ENCODE measurements at regions not wholly inside any gene's neighbourhood (a gene's known extent, or its start where the extent isn't known, plus 50 kb on each side); places are given as distances from the start of the nearest gene placed in this dataset.

DNA sequence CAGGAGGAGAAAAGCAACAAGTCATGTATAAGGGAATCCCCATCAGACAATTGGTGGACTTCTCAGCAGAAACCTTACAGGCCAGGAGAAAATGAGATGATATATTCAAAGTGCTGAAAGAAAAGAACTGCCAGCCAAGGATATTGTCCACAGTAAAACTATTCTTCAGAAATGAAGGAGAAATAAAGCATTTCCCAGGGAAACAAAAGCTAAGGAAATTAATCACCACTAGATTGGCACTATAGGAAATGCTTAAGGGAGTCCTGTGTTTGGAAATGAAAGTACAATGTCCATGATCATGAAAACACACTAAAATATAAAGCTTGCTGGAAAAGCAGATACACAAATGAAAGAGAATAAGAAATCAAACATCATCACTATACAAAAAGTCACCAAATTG lies 282.0 kb downstream of the BLID start:
- Mint-ChIP-seq H3K27me3 (no peaks in the 10 kb centered on the region), H3K9me3 (peaks cover 20% of the 10 kb centered on the region), H3K4me1 (ENCODE audit: low read depth in 2 of 2) (no peaks in the 10 kb centered on the region), H3K27ac (no peak overlapping the region), H3K36me3 (peaks cover 37% of the 10 kb centered on the region), H3K4me3 (no peak overlapping the region)
- no peak for ATAC-seq
- DNase-seq (ENCODE audit: low spot score) = no peak

DNA sequence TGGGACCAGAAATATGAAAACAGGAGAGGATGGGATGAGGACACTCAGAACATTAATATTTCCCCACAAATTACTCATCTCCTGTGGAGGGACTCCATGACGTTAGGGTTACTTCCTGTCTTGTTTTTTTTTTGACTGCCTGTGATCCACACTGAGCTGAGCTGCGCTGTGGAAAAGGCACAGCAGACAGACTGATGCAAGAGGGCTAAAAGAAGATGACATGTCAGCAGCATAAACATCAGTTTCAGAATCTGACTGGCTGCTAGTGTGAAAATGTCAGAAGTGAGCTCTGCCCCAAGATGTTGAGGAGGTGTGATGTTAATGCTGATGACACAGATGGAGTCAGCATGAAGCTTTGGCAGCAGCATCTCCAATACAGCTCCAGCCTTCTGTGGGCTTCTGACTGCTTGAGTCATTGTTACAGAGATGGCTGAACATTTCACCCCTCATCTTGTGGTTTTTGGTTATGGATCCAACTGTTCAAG lies 286.8 kb downstream of the BLID start:
- ATAC-seq = peak; percentile 56 to 69

DNA sequence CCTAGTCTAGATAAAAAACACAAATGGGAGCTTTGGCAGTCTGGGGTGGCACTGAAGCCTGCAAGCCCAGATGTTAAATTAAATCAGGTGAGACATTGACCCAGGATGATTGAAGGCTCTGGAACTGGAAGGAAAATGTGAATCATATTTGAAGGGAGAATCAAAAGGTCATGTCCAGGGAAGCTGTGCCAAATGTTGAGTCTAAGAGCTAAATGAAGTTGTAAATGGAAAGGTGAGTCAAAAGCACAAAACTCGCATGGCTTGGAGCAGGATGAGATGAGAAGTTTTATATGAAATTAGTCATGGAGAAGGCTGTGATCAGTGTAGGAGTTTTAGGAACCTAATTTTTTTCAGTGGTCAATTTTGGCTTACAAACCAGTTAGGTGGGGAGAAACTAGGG lies 301.1 kb downstream of the BLID start:
- no peak overlapping the region for H3K27ac Mint-ChIP-seq

More for the DNA sequence above, 286.8 kb downstream of the BLID start:
- H3K36me3 Mint-ChIP-seq = peaks cover 24% of the 10 kb centered on the region
- no peak for DNase-seq (ENCODE audit: low spot score)
- H3K27me3 Mint-ChIP-seq = no peaks in the 10 kb centered on the region
- H3K4me1 Mint-ChIP-seq (ENCODE audit: low read depth in 2 of 2) = no peaks in the 10 kb centered on the region
- H3K4me3 Mint-ChIP-seq = no peak overlapping the region
- peaks cover 13% of the 10 kb centered on the region for H3K9me3 Mint-ChIP-seq
- no peak overlapping the region for H3K27ac Mint-ChIP-seq

DNA sequence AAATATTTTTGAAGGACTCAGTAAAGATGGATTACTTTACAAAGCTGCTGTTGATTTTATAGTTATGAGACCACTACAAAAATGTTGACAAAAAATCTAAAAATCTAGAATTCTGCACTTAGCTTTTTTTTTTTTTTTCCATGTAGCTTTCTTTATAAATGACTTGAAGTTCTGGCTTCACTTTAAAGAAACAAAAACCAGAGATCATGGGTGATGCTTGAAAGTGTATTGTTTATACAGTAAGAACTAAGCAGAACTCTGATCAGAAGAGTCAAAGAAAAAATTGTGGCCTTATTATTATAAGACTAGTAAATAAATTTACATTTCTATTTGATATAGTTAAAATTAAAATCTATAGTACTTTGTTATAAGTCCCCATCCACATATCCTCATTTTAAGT lies 301.7 kb downstream of the BLID start:
- DNase-seq (ENCODE audit: low spot score) = no peak
- Mint-ChIP-seq H3K27ac (no peak overlapping the region), H3K36me3 (peaks cover 19% of the 10 kb centered on the region), H3K4me1 (ENCODE audit: low read depth in 2 of 2) (no peaks in the 10 kb centered on the region), H3K27me3 (no peaks in the 10 kb centered on the region), H3K9me3 (peaks cover 18% of the 10 kb centered on the region), H3K4me3 (no peak overlapping the region)
- ATAC-seq = no peak

More for the DNA sequence above, 301.1 kb downstream of the BLID start:
- no peak overlapping the region for H3K4me3 Mint-ChIP-seq
- H3K9me3 Mint-ChIP-seq = peaks cover 18% of the 10 kb centered on the region
- no peak for ATAC-seq
- no peak for DNase-seq (ENCODE audit: low spot score)
- no peaks in the 10 kb centered on the region for H3K4me1 Mint-ChIP-seq (ENCODE audit: low read depth in 2 of 2)
- peaks cover 25% of the 10 kb centered on the region for H3K36me3 Mint-ChIP-seq
- H3K27me3 Mint-ChIP-seq = no peaks in the 10 kb centered on the region

DNA sequence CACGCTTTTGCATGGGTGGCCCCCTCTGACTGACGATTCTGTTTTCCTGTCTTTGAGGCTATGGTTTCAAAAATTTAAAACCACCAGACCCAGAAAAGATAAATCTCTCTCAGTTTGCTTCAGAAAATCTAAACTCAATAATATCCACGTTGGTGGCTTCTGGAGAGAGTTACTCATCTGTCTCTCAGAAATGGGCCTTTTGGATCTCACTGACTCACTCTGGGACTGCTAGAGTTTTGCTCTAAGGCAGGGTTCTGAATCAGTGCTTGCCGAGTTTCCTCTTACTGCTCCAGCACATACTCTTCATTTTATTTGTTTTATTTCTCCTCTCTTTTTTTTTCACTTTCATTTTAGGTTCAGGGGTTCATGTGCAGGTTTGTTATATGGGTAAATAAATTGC lies 305.7 kb downstream of the BLID start:
- no peak for DNase-seq (ENCODE audit: low spot score)
- no peak for ATAC-seq
- Mint-ChIP-seq H3K27ac (no peak overlapping the region), H3K4me1 (ENCODE audit: low read depth in 2 of 2) (no peaks in the 10 kb centered on the region), H3K4me3 (no peak overlapping the region), H3K36me3 (peaks cover 18% of the 10 kb centered on the region), H3K9me3 (peaks cover 16% of the 10 kb centered on the region), H3K27me3 (no peaks in the 10 kb centered on the region)

DNA sequence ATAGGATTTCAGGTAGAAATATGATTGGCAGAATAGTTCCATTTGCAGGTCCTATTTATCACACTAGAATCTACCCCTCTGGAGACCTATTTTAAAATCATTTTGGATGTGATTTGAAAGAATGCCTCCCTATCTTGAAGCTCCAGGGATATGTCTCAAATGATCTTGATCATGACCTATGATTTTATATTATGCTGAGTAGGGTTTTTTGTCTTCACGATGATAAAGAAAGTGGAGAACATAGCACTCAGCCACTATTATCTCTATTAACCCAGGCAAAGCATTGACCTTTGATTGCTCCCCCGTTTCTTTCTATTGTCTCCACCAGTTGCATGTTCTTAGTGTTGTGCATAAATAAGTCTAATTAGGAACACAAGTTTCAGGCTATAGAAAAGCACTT lies 307.9 kb downstream of the BLID start:
- H3K4me1 Mint-ChIP-seq (ENCODE audit: low read depth in 2 of 2) = no peaks in the 10 kb centered on the region
- DNase-seq (ENCODE audit: low spot score) = no peak
- peaks cover 10% of the 10 kb centered on the region for H3K9me3 Mint-ChIP-seq
- no peak for ATAC-seq
- no peak overlapping the region for H3K27ac Mint-ChIP-seq
- no peaks in the 10 kb centered on the region for H3K27me3 Mint-ChIP-seq
- peaks cover 14% of the 10 kb centered on the region for H3K36me3 Mint-ChIP-seq
- H3K4me3 Mint-ChIP-seq = no peak overlapping the region

DNA sequence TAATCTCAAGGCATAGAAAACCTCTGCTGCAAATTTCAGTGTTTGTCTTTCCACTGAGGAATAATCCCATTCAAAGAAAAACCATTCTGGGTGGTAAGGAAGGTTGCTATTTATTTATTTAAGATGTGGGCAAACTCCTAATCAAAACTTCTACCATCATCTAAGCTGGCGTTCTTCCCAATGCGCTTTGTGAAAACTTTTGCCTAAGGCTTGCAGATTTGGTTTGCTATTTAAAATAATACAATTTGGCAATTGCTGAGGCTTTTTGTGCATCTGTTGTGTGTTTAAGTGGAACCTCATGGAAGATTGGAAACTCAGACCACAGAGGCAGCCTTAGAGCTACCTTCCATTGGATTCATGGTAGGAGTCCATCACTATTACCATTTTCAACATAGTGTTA lies 309.0 kb downstream of the BLID start:
- peaks cover 5% of the 10 kb centered on the region for H3K9me3 Mint-ChIP-seq
- H3K27me3 Mint-ChIP-seq = no peaks in the 10 kb centered on the region

DNA sequence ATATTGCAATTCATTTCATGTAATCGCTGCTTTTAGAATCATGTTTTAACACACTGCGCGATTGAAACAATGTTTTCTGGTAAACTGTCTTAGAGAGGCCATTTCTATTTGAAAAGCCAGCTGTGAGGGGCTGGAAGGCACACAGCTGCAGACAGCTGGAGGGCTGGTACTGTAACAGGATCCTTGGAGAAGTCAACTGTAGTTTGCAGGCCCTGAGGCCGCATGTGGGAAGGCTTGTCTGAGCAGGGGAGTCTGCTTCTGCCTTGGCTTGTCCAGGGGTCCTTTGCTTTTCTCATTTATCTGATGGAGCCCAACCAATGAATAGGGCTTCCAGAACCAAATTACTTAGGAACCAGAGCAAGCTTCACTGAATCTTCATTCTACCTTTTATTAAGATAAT lies 313.5 kb downstream of the BLID start:
- no peak overlapping the region for H3K27ac Mint-ChIP-seq
- ATAC-seq = no peak
- peaks cover 3% of the 10 kb centered on the region for H3K9me3 Mint-ChIP-seq
- H3K27me3 Mint-ChIP-seq = no peaks in the 10 kb centered on the region
- DNase-seq (ENCODE audit: low spot score) = no peak
- H3K36me3 Mint-ChIP-seq = no peaks in the 10 kb centered on the region
- no peaks in the 10 kb centered on the region for H3K4me1 Mint-ChIP-seq (ENCODE audit: low read depth in 2 of 2)
- H3K4me3 Mint-ChIP-seq = no peak overlapping the region

More for the DNA sequence above, 309.0 kb downstream of the BLID start:
- Mint-ChIP-seq H3K27ac (no peak overlapping the region), H3K4me1 (ENCODE audit: low read depth in 2 of 2) (no peaks in the 10 kb centered on the region), H3K36me3 (peaks cover 7% of the 10 kb centered on the region), H3K4me3 (no peak overlapping the region)
- DNase-seq (ENCODE audit: low spot score) (no peak), ATAC-seq (no peak)

DNA sequence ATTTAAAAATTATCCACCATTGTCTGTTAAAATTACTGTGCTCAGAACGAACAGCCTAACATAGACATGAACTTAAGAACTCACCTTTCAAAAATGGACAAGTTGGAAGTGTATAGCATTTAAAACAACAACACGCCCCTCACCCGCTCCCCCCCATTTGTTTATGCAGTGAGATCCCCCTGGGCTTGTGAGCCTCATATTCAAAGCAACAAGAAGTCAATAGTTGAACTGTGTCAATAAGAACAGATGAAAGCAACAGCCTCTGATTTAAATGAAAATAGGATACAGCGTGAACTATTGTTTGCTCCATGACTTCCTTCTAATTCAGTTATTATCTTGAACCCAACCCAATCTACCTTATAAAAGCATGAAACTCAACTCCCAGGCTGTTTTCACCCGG lies 314.2 kb downstream of the BLID start:
- Mint-ChIP-seq H3K9me3 (peaks cover 3% of the 10 kb centered on the region), H3K36me3 (no peaks in the 10 kb centered on the region), H3K4me3 (no peak overlapping the region), H3K4me1 (ENCODE audit: low read depth in 2 of 2) (no peaks in the 10 kb centered on the region), H3K27me3 (no peaks in the 10 kb centered on the region), H3K27ac (no peak overlapping the region)
- ATAC-seq (no peak), DNase-seq (ENCODE audit: low spot score) (no peak)

DNA sequence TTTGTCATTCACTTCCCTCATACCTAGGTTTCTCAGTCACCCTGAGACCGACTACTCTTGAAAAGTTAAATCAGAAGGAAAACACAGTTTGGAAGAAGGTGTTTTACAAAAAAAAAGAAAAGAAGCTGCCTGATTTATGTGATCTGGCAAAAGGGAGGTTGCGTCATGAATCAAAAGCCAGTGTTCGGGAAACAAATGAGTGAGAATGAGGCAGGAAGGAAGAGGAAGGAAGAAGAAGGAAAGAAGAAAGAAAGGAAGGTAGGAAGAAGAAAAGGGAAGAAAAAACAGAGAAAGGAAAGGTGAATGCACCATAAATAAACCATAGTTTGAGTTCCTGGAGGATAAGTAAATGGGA lies 314.6 kb downstream of the BLID start:
- peaks cover 3% of the 10 kb centered on the region for H3K9me3 Mint-ChIP-seq
- no peak overlapping the region for H3K27ac Mint-ChIP-seq
- no peak overlapping the region for H3K4me3 Mint-ChIP-seq
- ATAC-seq (no peak), DNase-seq (ENCODE audit: low spot score) (no peak)
- no peaks in the 10 kb centered on the region for H3K36me3 Mint-ChIP-seq
- no peaks in the 10 kb centered on the region for H3K27me3 Mint-ChIP-seq
- H3K4me1 Mint-ChIP-seq (ENCODE audit: low read depth in 2 of 2) = no peaks in the 10 kb centered on the region

DNA sequence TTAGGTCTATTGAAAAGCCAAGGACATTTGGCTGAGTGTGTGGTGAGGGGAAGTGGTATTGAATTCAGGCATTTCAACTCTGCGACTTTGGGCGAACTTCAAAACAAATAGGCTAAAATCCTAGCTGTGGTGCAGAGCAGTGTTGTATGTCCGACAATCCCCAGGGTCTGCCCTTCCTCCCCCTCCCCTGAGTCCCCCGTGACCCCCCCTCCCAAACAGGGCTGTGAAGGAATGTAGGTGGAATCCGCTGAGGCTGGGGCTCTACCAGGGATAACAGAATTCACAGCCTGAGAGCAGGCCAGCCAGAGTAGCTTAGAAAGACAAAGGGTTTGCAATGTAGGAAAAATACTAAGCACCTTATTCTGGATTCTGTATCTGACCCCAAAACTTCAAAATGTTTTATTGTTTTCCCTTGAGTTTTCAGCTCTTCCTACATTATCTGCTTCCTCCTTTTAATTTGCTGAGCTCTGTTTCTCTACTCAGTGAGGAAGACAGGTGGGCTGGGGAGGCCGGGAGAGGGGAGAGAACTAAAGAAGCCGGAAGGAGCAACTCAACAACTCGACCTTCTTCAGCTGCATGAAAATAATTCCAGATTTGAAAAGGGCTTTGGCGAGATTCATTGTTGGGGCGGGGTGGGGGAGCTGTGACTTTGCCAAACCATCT lies 315.2 kb downstream of the BLID start:
- Mint-ChIP-seq H3K36me3 (no peaks in the 10 kb centered on the region), H3K9me3 (peaks cover 3% of the 10 kb centered on the region), H3K27ac (no peak overlapping the region), H3K4me1 (ENCODE audit: low read depth in 2 of 2) (no peaks in the 10 kb centered on the region), H3K27me3 (no peaks in the 10 kb centered on the region), H3K4me3 (no peak overlapping the region)
- DNase-seq (ENCODE audit: low spot score) (no peak), ATAC-seq (no peak)

DNA sequence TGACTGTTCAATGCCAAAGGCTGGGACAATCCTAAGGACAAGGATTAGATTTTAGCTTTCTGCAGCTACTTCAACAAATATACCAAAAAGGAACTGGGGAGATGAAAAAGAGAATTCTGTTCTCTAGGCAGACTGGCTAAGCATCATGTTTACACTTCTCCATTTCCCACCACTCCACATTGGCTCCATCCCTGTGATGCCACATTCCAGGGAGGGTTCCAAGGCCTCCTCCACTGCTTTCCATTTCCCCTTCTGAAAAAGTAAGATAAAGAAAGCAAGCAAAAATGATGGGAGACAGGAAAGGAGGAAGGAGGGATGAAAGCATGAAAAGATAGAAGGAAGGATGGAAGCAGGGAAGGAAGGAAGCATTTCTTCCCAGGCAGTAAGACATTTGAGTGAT lies 315.8 kb downstream of the BLID start:
- no peaks in the 10 kb centered on the region for H3K36me3 Mint-ChIP-seq
- H3K27me3 Mint-ChIP-seq = no peaks in the 10 kb centered on the region
- ATAC-seq (no peak), DNase-seq (ENCODE audit: low spot score) (no peak)
- H3K4me3 Mint-ChIP-seq = no peak overlapping the region
- H3K4me1 Mint-ChIP-seq (ENCODE audit: low read depth in 2 of 2) = no peaks in the 10 kb centered on the region
- H3K27ac Mint-ChIP-seq = no peak overlapping the region
- peaks cover 3% of the 10 kb centered on the region for H3K9me3 Mint-ChIP-seq

DNA sequence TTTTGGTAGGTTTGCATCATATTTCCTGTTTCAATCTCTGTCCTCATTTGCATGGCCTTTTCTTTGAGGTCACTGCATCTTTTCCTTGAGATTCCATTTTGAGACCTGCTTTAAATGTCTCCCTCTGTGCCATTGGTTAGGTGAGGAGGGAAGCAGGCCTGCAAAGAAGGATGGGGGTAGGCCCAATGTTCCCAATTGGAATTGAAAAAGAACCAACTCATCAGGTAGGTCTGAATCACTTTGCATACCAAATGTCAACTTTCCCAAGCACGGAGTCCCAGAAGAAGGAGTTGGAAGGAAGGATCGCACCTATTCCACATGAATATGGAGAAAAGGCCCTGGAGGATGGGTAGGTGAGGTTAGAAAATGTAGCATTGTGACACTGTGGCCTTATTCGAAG lies 318.5 kb downstream of the BLID start:
- no peaks in the 10 kb centered on the region for H3K27me3 Mint-ChIP-seq
- DNase-seq (ENCODE audit: low spot score) (no peak), ATAC-seq (no peak)
- H3K4me3 Mint-ChIP-seq = no peak overlapping the region
- no peaks in the 10 kb centered on the region for H3K4me1 Mint-ChIP-seq (ENCODE audit: low read depth in 2 of 2)
- H3K36me3 Mint-ChIP-seq = no peaks in the 10 kb centered on the region
- H3K27ac Mint-ChIP-seq = no peak overlapping the region
- peaks cover 3% of the 10 kb centered on the region for H3K9me3 Mint-ChIP-seq

DNA sequence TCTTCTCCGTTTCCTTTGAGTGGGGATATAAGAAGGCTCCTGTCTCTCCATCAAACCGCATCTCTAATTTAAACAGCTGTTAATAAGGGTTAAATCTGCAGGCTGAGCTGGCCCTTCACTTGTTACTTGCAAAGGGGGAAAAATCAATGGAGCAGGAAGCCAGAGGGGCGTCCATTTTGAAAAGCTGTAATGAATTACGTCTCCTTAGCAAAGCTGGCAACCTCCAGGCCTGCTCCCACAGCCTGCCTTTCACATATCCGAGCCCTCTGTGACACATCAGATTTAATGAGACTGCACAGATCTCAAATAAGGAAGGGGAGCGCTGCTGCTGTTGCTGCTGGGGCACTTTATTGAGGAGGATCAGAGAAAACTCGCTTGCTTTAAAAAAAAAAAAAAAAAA lies 320.8 kb downstream of the BLID start:
- no peaks in the 10 kb centered on the region for H3K4me1 Mint-ChIP-seq (ENCODE audit: low read depth in 2 of 2)
- peaks cover 11% of the 10 kb centered on the region for H3K9me3 Mint-ChIP-seq
- H3K27me3 Mint-ChIP-seq = peaks cover 0 to 11% of the 10 kb centered on the region in 2 donors
- H3K36me3 Mint-ChIP-seq = no peaks in the 10 kb centered on the region
- H3K27ac Mint-ChIP-seq = no peak overlapping the region
- H3K4me3 Mint-ChIP-seq = no peak overlapping the region
- ATAC-seq (no peak), DNase-seq (ENCODE audit: low spot score) (no peak)

DNA sequence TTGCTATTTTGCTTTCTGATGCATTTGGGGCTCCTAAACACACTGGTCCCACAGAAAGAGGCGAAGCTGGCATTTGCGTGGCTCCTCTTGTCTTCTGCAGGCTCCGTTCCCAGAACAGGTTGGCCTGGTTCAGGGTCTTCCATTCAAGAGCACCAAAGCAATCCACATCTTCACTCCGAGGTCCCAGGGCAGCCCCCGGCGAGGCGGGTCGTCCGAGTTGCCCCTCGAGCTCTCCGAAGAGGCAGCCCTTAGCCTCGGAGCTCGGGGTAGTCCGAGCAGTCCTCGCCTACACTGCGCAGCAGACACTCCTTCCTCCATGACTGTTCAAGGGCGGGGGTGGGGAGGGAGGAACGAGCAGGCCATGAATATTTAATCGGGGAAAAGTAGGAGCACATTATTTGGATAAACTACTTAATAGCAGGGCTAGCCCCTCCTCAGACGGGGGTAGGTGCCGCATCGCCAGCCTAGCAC lies 321.3 kb downstream of the BLID start:
- Mint-ChIP-seq H3K9me3 (peaks cover 12% of the 10 kb centered on the region), H3K4me3 (no peak overlapping the region), H3K36me3 (no peaks in the 10 kb centered on the region), H3K4me1 (ENCODE audit: low read depth in 2 of 2) (no peaks in the 10 kb centered on the region), H3K27ac (no peak overlapping the region), H3K27me3 (peaks cover 0 to 11% of the 10 kb centered on the region in 2 donors)
- no peak for DNase-seq (ENCODE audit: low spot score)
- no peak for ATAC-seq

All from natural killer cell treated with Interleukin-12 subunit alpha and Interleukin-12 subunit beta and Interleukin-15 and Interleukin-18, amount 100 ng/mL, for 72 hours (primary cell).